CD4-positive, alpha-beta memory T cell (primary cell): ENCODE measurements at regions not wholly inside any gene's neighbourhood (a gene's known extent, or its start where the extent isn't known, plus 50 kb on each side); places are given as distances from the start of the nearest gene placed in this dataset.

Source experiments
- CTCF ChIA-PET: fragments of 350-600 bp; sonication (Branson Sonifier 250); formaldehyde crosslinking; loops from one replicate; lab custom pipeline; 2021; ENCODE audit warnings: inconsistent platforms; ENCODE audit not compliant: partially characterized antibody; lab: Charles Lee
- POLR2A ChIA-PET: fragments of 350-600 bp; sonication (Branson Sonifier 250); formaldehyde crosslinking; loops from one replicate; lab custom pipeline; 2021; ENCODE audit not compliant: partially characterized antibody; lab: Charles Lee
- DNase-seq, 5 donors: peaks; one replicate each; pipeline versions ENCODE4 v3.0.0 to v3.0.0-alpha.2; 2020 to 2022; ENCODE audit warnings: mixed read lengths in 1 of 5
- H3K27ac ChIP-seq: one replicate; pipeline ENCODE4 v1.7.0; 2013; ENCODE audit warnings: low read depth, low read length
- H3K27me3 ChIP-seq: 2 replicates; pipeline ENCODE4 v1.7.0; 2013; ENCODE audit warnings: mild to moderate bottlenecking, low read length, moderate library complexity; ENCODE audit not compliant: insufficient read depth
- H3K36me3 ChIP-seq: 2 replicates; pipeline ENCODE4 v1.7.0; 2013; ENCODE audit warnings: mild to moderate bottlenecking, low read length, moderate library complexity; ENCODE audit not compliant: insufficient read depth
- H3K4me1 ChIP-seq: 2 replicates; pipeline ENCODE4 v1.7.0; 2013; ENCODE audit warnings: mild to moderate bottlenecking, low read length, moderate library complexity; ENCODE audit not compliant: insufficient read depth
- H3K4me3 ChIP-seq, 2 donors: one replicate each; pipeline ENCODE4 v1.7.0; 2013; ENCODE audit warnings: low read length in 2 of 2, mild to moderate bottlenecking in 1 of 2
- H3K9me3 ChIP-seq, 2 donors: one replicate each; pipeline ENCODE4 v1.7.0; 2013; ENCODE audit warnings: low read length in 2 of 2, control low read depth in 1 of 2; ENCODE audit not compliant: control insufficient read depth in 1 of 2
- H3K27ac Mint-ChIP-seq, 7 donors: one replicate each; pipeline ENCODE4 v1.8.0; 2020 to 2021; ENCODE audit warnings: mixed read lengths in 7 of 7, mild to moderate bottlenecking in 6 of 7, inconsistent platforms in 3 of 7, moderate library complexity in 3 of 7
- H3K27me3 Mint-ChIP-seq, 2 donors: one replicate each; pipeline ENCODE4 v1.8.0; 2020 to 2021; ENCODE audit warnings: mixed read lengths in 2 of 2
- H3K36me3 Mint-ChIP-seq, 2 donors: one replicate each; pipeline ENCODE4 v1.8.0; 2020 to 2021; ENCODE audit warnings: mixed read lengths in 2 of 2, inconsistent platforms in 1 of 2, mild to moderate bottlenecking in 1 of 2
- H3K4me1 Mint-ChIP-seq, 4 donors: one replicate each; pipeline ENCODE4 v1.8.0; 2020 to 2021; ENCODE audit warnings: mixed read lengths in 4 of 4, mild to moderate bottlenecking in 1 of 4
- H3K4me3 Mint-ChIP-seq, 8 donors: one replicate each; pipeline ENCODE4 v1.8.0; 2020 to 2021; ENCODE audit warnings: mixed read lengths in 8 of 8, mild to moderate bottlenecking in 7 of 8, moderate library complexity in 6 of 8, inconsistent platforms in 3 of 8
- H3K9me3 Mint-ChIP-seq, 8 donors: one replicate each; pipeline ENCODE4 v1.8.0; 2020 to 2021; ENCODE audit warnings: mixed read lengths in 8 of 8, mild to moderate bottlenecking in 5 of 8, inconsistent platforms in 3 of 8, moderate library complexity in 1 of 8
- intact Hi-C: fragments of 100-400 bp; cut with micrococcal nuclease; formaldehyde crosslinking; loops from one replicate; pipeline ENCODE4 v1.15.1; 2023

DNA sequence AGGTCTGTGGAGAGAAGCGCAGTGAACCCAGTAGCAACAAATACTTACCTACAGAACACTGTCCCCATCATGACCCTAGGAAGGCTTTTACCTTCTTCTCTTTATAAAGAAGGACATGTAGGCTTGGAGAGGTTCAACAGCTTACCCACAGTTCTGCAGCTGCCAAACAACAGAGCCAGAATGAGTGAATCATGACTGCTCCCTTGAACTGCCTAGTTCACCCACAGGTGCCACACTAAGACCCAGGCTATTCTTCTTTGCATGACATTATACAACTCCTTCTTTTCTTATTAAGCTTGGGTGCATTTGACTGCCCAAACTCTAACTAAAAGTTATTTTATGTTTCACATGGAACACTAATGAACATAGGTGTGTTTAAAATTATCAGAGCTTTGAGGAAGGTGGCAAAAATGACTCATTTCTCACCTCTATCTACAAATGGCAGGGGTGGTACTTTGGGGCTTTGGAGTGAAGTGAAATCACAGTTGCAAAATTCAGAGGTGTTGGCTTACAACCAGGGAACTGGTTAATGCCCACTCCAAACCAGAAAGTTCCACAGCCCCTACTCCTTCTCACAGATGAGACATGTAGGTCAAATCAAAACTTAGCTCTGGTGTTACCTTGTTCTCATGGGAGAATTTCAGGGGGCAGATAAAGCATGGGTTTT is 201.6 kb downstream of the SEMA6A start:
- H3K4me3 ChIP-seq = no peak overlapping the region
- Mint-ChIP-seq H3K4me3 (no peak overlapping the region), H3K9me3 (no peaks in the 10 kb centered on the region), H3K27ac (no peak overlapping the region), H3K36me3 (peaks cover 19 to 40% of the 10 kb centered on the region in 2 donors), H3K4me1 (peaks cover 0 to 20% (median 12%) of the 10 kb centered on the region in 4 donors), H3K27me3 (no peaks in the 10 kb centered on the region)
- ChIA-PET CTCF (no interaction called here), POLR2A (no interaction called here)
- H3K36me3 ChIP-seq = no peaks in the 10 kb centered on the region
- no peaks in the 10 kb centered on the region for H3K4me1 ChIP-seq
- H3K9me3 ChIP-seq = no peaks in the 10 kb centered on the region
- H3K27ac ChIP-seq = no peak overlapping the region
- DNase-seq = no peak
- intact Hi-C loops = no loop called here
- no peaks in the 10 kb centered on the region for H3K27me3 ChIP-seq

DNA sequence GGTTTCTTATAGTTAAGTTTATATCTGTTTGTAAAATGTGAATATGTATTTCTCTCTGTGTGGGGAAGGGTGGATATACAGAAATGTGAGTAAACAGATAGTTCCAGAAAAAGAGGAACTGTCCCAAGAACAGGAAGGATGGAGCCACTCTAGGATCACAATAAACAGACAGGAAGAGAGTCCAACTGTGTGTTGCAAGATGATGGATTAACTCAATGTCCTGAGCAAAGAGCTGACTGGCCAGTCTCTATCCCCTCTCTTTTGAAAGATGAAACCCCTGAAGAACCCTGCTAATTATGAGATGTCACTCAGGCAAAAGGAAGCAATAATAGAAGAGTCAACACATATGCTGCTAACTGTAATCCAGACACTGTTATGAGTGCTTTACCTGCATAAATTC is 202.7 kb downstream of the SEMA6A start:
- Mint-ChIP-seq H3K4me3 (no peak overlapping the region), H3K36me3 (peaks cover 19 to 40% of the 10 kb centered on the region in 2 donors), H3K27me3 (no peaks in the 10 kb centered on the region), H3K27ac (peak overlapping the region in 1 of 7 donors; percentile 32), H3K4me1 (peaks cover 0 to 20% (median 12%) of the 10 kb centered on the region in 4 donors), H3K9me3 (no peaks in the 10 kb centered on the region)
- no peaks in the 10 kb centered on the region for H3K9me3 ChIP-seq
- ChIA-PET POLR2A (no interaction called here), CTCF (no interaction called here)
- H3K4me3 ChIP-seq = no peak overlapping the region
- intact Hi-C loops = no loop called here
- DNase-seq = no peak
- no peaks in the 10 kb centered on the region for H3K36me3 ChIP-seq
- no peak overlapping the region for H3K27ac ChIP-seq
- H3K27me3 ChIP-seq = no peaks in the 10 kb centered on the region
- no peaks in the 10 kb centered on the region for H3K4me1 ChIP-seq

- Mint-ChIP-seq H3K4me1 (peaks cover 0 to 20% (median 12%) of the 10 kb centered on the region in 4 donors), H3K9me3 (no peaks in the 10 kb centered on the region), H3K27ac (peak overlapping the region in 1 of 7 donors; percentile 42), H3K4me3 (no peak overlapping the region), H3K36me3 (peaks cover 16 to 35% of the 10 kb centered on the region in 2 donors), H3K27me3 (no peaks in the 10 kb centered on the region)
- no peaks in the 10 kb centered on the region for H3K9me3 ChIP-seq
- H3K27ac ChIP-seq = no peak overlapping the region
- no peak for DNase-seq
- no peaks in the 10 kb centered on the region for H3K27me3 ChIP-seq
- H3K4me3 ChIP-seq = no peak overlapping the region
- no peaks in the 10 kb centered on the region for H3K36me3 ChIP-seq
- POLR2A ChIA-PET = no interaction called here
- CTCF ChIA-PET = no interaction called here
- H3K4me1 ChIP-seq = no peaks in the 10 kb centered on the region
- intact Hi-C loops = no loop called here
These were observed 203.2 kb downstream of the SEMA6A start for GRCh38 chr5:116371431-116371830.

DNA sequence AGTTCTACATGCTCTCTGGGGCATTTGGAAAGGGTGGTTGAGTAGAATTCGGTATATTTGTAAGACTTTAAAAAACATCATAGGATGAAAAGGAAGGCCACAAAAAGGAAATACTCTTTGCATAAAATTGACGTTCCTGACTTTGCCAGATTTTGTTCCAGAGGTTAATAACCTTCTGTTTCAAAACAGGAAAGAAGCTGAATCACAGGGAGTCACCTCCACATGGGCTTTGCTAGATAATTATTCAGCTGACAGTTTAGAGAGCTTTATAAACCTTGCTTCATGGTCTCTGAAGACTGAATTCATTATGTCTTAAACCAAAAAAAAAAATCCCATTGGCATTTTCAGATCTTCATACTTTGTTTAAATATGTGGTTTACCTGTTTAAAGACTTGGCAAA is 203.7 kb downstream of the SEMA6A start:
- Histone ChIP-seq H3K9me3 (no peaks in the 10 kb centered on the region), H3K4me1 (no peaks in the 10 kb centered on the region), H3K27ac (no peak overlapping the region), H3K4me3 (no peak overlapping the region), H3K36me3 (no peaks in the 10 kb centered on the region), H3K27me3 (no peaks in the 10 kb centered on the region)
- intact Hi-C loops = no loop called here
- Mint-ChIP-seq H3K27ac (no peak overlapping the region), H3K27me3 (no peaks in the 10 kb centered on the region), H3K4me3 (no peak overlapping the region), H3K36me3 (peaks cover 13 to 30% of the 10 kb centered on the region in 2 donors), H3K9me3 (no peaks in the 10 kb centered on the region), H3K4me1 (peaks cover 0 to 20% (median 12%) of the 10 kb centered on the region in 4 donors)
- ChIA-PET POLR2A (no interaction called here), CTCF (no interaction called here)
- DNase-seq = no peak

DNA sequence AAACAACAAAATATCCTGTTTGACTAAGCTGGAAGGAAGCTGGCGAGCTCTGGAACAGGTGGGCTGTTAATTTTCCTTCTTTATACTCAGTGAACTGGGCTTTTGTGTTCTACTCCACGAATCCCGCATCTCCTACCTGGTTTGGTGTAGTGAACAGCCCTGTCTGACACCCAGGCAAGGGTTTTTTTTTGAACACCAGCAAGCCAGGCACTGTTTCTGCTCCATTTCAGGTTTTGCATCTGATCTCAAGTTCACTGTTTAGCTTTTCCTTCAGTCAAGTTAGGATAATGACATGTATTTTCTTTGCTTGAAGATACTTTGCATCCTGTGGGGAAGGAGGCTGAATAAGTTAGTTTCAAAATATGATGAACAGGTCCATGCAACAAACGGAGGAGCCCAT is 204.5 kb downstream of the SEMA6A start:
- H3K9me3 Mint-ChIP-seq = no peaks in the 10 kb centered on the region
- H3K4me3 Mint-ChIP-seq = no peak overlapping the region
- H3K4me1 ChIP-seq = no peaks in the 10 kb centered on the region
- no peak for DNase-seq
- peaks cover 0 to 20% (median 12%) of the 10 kb centered on the region in 4 donors for H3K4me1 Mint-ChIP-seq
- H3K27ac Mint-ChIP-seq = peak overlapping the region in 1 of 7 donors; percentile 22
- intact Hi-C loops = no loop called here
- peaks cover 10 to 30% of the 10 kb centered on the region in 2 donors for H3K36me3 Mint-ChIP-seq
- CTCF ChIA-PET = no interaction called here
- H3K36me3 ChIP-seq = no peaks in the 10 kb centered on the region
- no peaks in the 10 kb centered on the region for H3K27me3 Mint-ChIP-seq
- no peak overlapping the region for H3K4me3 ChIP-seq
- no peak overlapping the region for H3K27ac ChIP-seq
- POLR2A ChIA-PET = no interaction called here
- no peaks in the 10 kb centered on the region for H3K9me3 ChIP-seq
- no peaks in the 10 kb centered on the region for H3K27me3 ChIP-seq

DNA sequence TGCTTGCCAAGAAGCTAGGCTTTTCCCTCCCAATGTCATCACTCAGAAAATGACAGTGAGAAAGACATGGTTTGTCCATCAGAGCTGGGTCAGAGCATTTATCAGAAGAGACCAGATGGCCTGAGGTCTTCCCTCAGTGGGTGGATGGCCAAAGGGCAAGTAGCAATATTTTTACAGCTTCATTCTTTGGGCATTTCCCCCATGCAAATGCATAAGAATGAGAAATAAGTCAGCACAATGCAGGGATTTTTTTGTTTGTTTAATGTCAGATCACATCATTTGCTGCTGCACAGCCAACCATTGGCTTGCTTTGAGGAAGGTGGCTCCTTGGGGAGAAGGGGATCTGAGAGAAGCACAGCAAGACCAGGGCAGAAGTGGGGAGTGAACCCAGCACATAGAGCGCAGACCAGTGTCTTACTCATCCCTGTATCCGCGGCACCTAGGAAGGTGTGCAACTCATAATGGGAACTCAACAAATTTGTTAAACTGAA is 209.6 kb downstream of the SEMA6A start:
- peaks cover 0 to 8% (median 4%) of the 10 kb centered on the region in 4 donors for H3K4me1 Mint-ChIP-seq
- intact Hi-C loops = no loop called here
- H3K27ac ChIP-seq = no peak overlapping the region
- CTCF ChIA-PET = no interaction called here
- no peaks in the 10 kb centered on the region for H3K27me3 Mint-ChIP-seq
- no peaks in the 10 kb centered on the region for H3K9me3 Mint-ChIP-seq
- H3K27ac Mint-ChIP-seq = no peak overlapping the region
- peaks cover 11 to 14% of the 10 kb centered on the region in 2 donors for H3K36me3 Mint-ChIP-seq
- no peaks in the 10 kb centered on the region for H3K4me1 ChIP-seq
- no peak for DNase-seq
- H3K36me3 ChIP-seq = no peaks in the 10 kb centered on the region
- H3K4me3 Mint-ChIP-seq = no peak overlapping the region
- POLR2A ChIA-PET = no interaction called here
- H3K27me3 ChIP-seq = no peaks in the 10 kb centered on the region
- no peak overlapping the region for H3K4me3 ChIP-seq
- no peaks in the 10 kb centered on the region for H3K9me3 ChIP-seq

GRCh38 chr5:116363780-116364179 is 210.8 kb downstream of the SEMA6A start:
- no peaks in the 10 kb centered on the region for H3K27me3 Mint-ChIP-seq
- H3K36me3 Mint-ChIP-seq = peaks cover 18 to 21% of the 10 kb centered on the region in 2 donors
- Histone ChIP-seq H3K4me3 (no peak overlapping the region), H3K27ac (no peak overlapping the region), H3K9me3 (no peaks in the 10 kb centered on the region), H3K36me3 (no peaks in the 10 kb centered on the region), H3K4me1 (no peaks in the 10 kb centered on the region), H3K27me3 (no peaks in the 10 kb centered on the region)
- H3K9me3 Mint-ChIP-seq = no peaks in the 10 kb centered on the region
- no peak for DNase-seq
- H3K4me1 Mint-ChIP-seq = peaks cover 0 to 3% (median under 1%) of the 10 kb centered on the region in 4 donors
- no peak overlapping the region for H3K27ac Mint-ChIP-seq
- ChIA-PET POLR2A (no interaction called here), CTCF (no interaction called here)
- H3K4me3 Mint-ChIP-seq = no peak overlapping the region
- intact Hi-C loops = no loop called here
